CD4-positive, alpha-beta T cell treated with Interleukin-17A for 1 hour (primary cell): ENCODE measurements at regions not wholly inside any gene's neighbourhood (a gene's known extent, or its start where the extent isn't known, plus 50 kb on each side); places are given as distances from the start of the nearest gene placed in this dataset.
"Not testable (repeated sequence)": the region's sequence is repeated elsewhere in the genome, so short reads cannot be mapped to it uniquely, and the experiment has no call there.

Experiments
- DNase-seq: peaks from one replicate; pipeline ENCODE4 v3.0.0-alpha.2; 2020

DNA sequence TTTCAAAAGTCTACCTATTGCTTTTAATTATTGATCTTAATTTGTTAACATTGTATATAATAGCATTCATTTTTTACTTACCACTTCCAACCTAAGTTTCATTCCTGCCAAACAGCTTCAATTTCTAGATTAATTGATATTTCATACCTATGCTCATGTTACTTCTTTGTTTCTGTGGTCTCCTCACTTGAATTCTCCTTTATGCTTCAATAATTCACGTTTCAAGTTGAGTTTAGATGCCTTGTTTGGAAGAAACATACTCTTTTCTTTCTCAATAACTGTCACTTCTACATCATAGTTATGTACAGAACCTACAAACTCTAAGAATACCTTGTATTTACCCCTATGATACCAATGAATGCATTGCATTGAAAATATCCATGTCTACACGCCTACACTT, 862.2 kb upstream of the LRATD1 start:
- DNase-seq, result no peak

DNA sequence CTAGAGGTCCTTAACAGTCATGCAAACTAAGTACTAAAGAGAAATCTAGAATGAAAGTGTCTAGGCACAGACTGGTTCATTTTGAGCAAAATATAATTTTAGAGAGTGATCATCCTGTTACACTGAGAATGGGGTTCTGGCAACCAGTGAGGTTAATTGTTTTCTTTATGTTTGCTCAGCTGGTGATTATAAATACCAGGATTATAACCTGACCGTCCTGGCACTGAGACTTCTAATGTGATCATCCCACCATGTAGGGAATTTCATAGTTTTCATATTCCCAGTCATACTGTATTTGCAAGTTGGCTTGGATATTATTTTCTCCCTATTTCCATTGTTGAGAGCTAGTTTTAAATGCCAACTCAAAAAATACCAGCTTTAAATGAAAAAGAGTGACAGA, 852.5 kb upstream of the LRATD1 start:
- no peak for DNase-seq

DNA sequence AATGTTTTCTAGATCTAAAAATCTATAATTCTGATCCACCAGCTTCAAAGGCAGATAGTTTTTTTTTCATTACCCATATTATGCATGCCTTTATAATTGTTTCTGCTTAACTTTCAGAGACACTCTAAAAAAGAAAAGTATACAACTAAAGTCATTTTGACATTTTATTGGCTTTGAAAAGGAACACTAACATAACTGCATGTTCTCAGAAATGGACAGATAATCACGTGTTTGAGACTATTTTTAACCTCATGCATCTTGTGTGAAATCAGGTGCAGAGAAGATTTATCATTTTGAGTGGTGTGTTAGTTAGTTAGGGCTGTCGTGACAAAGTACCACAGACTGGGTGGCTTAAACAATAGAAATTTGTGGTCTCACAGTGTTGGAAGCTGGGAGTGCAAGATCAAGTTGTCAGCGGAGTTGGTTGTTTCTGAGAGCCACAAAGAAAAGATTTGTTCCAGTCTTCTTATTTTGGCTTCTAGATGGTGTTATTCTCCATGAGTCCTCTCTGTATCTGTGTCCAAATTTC, 841.4 kb upstream of the LRATD1 start:
- no peak for DNase-seq

DNA sequence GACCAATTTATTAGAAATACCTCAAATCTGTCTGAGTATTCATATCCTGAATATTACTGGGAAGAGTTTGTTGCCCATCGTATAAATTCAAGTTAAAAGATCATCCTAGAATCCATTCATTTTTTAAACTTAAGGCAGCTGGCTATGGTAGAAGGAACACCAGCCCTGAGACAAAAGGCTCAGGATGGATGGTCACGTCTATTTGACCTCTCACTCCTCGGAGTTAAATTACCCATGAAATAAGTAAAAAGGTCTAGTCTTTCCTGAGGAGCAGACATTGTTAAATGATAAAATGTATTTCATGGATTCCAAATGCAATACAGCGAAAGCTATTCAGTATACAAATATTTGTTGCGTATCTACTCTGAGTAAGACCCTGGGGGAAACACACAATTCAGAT, 826.0 kb upstream of the LRATD1 start:
- DNase-seq, result no peak

DNA sequence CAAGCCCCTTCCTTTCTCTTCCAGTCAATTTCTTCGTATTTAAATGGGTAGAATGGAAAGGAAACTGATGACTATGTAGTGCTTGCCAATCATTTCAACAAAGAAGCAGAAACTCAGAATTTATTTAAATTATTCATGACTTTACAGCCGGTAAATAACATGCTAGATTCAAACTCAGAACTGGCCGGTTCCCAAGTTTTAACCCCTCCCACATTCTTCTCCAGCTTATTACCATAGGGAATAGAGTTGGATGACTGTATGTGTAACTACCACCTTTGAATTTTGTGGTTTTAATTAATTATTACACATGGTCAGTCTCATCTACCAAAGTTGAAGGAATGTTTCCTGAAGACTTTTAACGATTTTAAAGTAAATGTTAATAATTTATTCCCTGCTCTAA, 819.3 kb upstream of the LRATD1 start:
- DNase-seq, result no peak

DNA sequence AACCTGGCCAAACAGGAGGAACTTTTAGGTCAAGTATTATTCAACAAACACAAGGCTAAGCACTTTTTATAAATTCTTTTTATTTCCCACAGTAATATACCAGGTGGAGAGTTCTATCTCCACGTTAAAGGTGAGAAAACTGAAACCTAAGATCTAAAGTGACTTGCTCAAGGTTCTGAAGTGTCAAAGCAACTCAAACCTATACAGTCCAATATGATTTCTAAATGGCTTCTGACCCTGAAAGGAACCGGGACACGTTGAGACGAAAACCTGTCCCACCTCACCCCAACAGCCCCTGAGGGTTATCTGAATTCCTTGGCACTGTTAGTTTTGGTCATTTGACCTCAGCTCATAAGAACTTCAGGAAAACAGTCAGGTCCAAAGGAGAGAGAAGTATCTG, 814.5 kb upstream of the LRATD1 start:
- DNase-seq, result no peak

DNA sequence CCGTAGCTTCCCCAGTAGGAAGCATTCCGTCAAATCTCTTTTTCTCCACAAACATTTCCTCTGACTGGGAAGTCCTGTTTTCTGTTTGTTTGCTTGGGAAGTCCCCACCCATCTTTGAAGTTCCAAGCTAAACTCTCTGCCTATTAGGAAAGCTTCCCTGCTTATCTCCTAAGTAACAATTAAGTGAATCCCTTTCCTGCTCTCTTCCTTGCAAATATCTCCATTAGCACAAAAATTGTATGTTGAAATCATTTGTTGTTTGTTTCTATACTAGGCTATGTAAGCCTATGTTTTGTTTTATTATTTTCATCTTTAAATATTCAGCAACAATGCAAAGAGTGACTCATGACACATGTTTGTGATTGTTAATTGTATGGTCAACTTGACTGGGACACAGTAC, 812.6 kb upstream of the LRATD1 start:
- DNase-seq, result no peak

DNA sequence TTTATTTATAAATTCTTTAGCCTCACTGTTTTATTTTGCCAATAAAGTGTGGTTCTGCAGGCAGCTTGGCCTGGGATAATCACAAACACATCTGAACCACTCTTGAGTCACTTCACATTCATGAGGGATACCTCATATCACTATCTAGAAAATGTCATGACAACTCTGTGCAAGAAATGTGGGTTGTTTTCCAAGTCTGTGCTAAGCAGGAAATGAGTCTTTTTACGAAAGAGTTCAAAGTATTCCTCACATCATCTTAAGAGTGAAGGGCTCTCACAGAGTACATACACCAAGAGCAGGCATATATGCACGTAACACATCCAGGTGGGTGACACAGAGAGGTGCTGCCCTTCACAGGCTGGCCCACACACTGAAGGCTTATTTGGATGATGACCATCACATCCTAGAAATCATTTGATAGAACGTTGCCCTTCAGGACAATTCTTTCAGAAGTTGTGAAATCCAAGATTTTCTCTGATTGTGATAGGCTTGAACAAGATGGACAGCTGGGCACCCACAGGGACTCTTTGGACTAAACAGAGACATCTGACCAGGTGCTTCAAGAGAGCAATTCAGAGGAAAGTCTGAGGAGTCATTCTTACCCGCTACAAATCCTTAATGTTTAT, 811.1 kb upstream of the LRATD1 start:
- DNase-seq, result no peak

DNA sequence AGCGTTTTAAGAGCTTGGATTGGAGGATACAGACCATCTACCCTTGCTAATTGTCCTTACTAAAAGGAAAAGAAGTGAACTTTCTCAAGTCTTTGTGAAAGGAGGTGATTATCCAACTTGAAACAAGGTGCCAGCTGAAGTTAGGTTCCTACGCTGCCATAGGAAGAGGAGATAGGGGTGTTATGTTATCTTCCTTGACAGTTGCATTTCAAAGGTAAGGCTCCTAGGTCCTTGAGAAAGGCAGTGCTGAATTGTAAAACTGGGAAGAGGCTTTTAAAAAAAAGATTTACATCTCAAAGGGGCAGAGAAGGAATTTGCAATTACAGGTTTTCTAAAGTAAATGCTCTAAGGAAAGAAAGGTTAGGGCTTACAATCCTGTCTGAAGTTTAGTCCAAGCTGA, 810.2 kb upstream of the LRATD1 start:
- no peak for DNase-seq

DNA sequence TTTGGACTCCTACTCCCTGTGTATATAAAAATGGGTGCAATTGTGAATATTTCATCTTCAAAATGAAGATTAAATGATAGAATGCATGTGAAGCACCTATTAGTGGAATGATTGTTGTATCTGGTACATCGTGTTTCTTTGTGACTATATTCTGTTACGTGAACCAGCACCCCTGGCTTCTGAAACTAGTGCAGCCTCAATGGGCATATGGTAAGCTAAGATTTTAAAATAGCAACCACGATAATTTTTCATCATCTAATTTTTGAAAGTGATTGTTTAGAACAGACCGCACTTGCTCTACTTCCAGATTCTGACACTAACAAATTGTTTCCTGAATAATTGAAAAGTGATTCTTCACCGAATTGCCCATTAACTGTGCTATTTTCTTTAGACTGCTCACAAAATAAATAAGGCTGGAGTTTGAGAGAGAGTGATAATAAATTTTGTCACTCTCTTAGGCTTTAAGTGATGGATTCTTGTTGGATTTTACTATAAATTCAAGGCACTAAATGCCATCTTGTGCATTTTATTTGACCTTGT, 806.1 kb upstream of the LRATD1 start:
- DNase-seq, result no peak

DNA sequence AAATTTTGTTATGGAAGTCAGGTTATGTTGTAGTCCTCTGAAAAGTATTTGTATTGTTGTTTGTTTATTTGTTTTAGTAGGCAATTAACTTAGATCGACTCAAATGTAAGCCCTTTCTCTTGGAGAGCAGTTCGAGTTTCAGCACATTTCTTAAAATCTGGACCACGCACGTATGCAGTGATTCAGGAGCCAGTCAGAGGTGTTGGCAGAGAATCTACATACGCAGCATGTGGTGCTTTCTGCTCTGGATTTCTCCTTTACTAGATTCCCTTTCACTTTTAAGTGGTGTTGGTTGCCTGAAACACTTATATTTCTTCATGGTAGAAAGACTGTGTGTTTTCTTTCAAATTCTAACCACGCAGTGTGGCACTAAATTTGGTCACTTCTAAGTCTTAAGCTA, 773.9 kb upstream of the LRATD1 start:
- no peak for DNase-seq

DNA sequence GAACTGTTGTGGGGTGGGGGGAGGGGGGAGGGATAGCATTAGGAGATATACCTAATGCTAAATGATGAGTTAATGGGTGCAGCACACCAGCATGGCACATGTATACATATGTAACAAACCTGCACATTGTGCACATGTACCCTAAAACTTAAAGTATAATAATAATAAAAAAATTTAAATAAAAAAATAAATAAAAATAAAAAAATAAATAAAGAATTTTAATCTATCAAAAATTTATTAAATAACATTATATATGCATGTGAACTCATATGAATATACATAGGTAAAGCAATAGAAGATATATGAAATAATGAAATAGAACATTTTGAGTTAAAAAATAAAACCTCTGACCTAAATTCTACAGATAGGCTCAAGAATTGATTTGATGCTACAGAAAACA, 764.2 kb upstream of the LRATD1 start:
- DNase-seq, result not testable (repeated sequence)

DNA sequence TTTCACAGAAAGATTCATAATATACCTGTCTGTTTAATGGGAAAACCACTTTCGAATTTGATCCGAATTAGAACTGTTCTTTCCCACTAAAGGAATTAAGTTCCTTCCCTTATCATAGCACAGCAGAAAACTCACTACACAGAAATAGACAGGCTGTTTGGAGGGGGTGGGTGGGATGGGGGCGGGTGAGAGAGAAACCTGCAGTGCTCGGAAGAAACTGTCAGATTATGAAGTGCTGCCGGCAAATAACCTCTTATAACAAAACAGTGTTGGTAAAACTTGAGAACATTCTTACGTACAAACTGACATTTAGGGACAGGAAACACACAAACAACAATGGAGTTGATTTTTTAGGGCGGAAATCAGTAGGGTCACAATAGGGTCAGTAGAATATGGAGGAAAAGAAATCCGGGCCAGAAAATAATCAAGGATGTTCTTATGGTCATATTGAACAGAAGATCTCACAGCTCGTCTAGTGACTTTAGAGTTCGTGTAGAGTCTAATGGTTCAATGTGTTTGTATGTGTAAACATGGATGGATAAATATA, 756.0 kb upstream of the LRATD1 start:
- no peak for DNase-seq

DNA sequence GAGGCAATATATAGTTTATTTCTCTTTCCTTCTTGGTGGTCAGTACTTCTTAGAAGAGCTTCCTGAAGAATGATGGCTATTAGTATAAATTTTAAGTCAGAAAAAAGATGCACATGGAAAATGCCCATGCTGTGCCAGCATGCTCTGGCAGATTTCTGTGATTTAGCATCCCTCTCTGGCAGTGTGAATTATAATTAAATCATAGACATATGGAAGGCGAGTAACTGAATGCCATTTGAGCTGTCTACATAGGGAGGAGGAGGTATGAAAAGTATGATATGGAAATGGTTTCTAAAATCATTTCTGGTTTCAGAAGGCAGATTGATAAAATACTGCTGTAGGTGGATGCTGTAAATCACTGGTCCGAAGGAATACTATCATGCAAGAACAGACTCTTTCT, 754.9 kb upstream of the LRATD1 start:
- no peak for DNase-seq

DNA sequence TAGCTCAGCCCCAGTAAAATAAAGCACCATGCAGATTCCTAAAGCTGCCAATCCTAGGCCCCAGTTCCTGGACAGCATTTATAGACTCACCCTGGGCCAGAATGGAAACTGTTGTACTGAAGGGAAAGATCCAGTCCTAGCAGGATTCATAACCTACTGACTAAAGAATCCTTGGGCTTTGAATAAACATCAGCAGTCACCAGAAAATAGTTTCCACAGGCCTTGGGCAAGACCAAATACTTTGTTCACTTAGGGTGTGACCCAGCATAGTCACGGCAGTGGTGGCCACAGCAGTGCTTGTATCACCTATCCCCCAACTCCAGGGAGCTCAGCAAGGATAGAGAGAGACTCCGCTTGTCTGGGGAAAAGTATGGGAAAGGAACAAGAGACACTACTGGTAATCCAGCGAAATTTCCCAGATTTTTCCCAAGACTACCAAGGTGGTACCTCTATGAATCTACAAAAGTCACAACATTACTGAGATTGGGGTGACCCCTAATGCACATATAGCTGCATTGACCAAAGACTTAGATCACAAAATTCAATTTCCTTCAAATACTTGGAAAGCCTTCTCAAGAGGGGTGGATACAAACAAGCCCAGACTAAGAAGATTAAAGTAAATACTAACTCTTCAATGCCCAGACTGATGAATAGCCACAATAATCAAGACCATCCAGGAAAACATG, 748.1 kb upstream of the LRATD1 start:
- DNase-seq, result no peak

DNA sequence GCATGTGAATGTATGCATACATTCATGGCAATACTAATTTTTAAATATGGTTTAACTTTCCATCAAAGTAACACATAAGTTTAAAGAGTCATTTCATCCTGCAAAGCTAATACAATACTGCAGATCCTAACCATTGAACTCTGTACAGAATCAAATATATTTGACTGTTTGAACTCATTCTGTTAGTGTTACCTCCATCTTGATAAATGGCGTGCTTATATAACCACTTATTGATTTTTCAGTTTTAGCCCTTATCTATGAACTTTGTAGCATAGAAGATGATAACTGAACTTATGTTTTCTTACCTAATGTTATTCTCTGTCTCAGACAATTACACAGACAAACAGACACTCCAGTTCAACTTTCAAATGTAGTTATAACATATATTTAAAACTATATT, 731.0 kb upstream of the LRATD1 start:
- no peak for DNase-seq

DNA sequence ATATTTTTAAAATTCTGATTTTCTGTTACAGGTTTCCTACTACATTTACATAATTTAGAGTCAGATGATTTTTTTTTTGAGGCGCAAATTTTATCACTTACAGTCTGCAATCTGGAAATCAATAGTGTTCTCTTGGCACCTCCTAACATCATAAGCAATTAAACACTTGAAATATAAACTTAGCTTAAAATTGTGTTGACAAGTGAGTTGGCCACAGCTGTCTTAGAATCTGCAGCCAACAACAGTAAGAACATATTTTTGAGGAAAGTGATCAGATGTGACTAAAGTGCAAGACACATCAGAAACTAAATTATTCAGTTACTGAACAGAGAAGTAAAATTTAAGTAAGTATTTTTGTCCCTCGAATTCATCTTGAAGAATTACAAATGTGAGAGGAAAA, 726.7 kb upstream of the LRATD1 start:
- DNase-seq, result no peak

DNA sequence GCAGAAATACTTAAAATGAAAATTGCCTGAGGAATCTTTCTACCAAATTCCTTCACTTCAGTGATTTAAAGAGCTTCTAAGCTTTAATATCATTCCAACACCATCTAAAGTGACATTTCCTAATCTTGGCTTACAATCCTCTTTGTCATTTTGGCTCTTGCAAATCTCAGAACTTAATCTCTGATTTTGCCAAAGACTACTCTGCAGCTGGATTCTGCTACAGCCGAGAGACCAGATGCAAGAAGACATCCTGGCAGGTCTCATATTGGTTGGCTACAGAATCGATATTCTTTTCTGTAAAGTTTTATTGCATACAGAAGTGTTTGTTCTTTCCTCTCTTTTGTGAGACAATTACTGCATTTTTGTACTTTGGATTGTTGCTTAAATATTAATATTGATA, 716.5 kb upstream of the LRATD1 start:
- DNase-seq, result no peak

DNA sequence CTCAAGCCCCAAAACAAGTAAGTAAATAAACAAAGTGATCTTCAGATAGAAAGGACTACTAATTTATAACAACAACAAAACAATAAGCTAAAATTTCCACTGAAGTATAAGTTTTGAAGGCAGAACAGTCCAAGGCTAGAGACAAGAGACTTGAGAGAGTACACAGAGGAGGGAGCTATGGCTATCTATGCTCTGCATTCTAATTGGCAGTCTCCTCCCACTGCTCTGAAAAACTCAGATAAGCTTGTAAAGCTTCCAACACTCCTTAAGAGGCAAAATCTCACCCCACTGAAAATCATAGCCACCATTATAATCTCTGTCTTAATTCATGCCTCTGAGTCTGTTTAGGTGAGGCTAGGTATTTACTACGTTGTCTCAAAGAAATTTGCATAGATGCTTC, 714.6 kb upstream of the LRATD1 start:
- DNase-seq, result no peak

DNA sequence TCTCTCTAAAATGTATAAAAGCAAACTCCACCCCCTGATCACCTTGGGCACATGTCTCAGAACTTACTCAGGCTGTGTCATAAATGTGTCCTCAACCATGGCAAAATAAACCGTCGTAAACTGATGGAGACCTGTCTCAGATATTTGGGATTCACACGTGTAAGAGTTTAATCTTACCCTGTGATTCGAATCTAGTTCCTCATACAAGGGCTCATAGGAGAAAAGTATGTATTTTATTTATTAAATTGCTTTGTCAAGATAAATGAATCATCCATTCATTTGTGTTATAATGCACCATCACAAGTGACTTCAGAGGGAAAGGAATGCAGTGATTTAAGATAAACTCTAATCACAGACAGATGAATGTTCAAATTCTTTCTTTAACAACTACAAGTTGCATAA, 712.5 kb upstream of the LRATD1 start:
- no peak for DNase-seq

DNA sequence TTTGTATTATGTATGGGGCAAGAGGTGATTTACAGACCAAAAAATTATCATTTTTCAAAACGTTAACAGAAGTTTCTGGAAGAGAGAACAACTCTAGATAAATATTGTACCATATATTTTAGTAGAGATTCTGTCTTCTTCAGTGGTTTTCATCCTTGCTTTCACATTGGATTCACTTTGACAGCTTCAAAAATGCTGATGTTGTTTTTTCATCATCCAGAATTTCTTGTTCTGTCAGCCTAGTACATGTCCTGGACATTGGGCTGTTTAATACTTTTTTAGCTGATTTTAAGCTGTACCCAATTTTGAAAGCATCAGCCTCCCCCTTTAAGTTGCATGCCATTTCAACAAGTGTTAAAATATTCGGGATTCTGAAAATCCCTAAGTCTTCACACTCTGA, 711.3 kb upstream of the LRATD1 start:
- DNase-seq, result no peak

DNA sequence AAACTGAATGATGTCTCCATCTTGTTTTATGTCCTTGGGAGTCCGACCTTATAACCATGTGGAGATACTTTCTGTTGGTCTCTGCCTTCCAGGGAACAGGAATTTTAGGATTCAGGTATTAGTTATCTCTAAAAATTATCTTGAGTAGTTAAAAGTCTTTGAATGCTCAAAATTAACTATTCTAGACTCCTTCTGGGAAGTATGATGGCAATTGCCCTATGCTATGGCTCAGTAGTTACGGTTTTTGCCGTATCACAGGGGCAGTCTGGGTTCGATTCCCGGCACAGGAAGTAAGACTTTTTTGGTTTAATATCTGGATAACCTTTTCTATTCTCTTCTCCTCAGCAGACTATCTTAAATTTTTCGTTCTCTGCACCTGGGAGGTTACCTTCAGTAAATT, 708.7 kb upstream of the LRATD1 start:
- no peak for DNase-seq

DNA sequence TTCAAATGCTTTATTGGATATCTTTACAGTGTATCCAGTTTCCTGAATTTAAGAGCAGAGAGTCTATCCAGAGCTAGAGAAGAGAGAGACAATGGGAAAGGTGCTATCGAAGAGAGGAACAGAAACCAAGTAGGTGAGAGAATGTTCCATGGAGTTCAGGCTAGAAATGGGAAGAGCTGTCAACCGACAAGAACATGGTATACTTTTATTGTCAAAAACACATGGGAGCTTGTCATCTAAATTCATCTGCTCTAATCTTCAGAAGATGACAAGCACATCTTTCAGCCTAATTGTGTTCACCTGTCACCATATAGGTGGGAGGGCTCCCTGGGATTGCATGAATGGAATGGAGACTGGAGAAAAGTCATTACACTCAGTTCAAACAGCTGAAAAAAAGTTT, 690.4 kb upstream of the LRATD1 start:
- no peak for DNase-seq

DNA sequence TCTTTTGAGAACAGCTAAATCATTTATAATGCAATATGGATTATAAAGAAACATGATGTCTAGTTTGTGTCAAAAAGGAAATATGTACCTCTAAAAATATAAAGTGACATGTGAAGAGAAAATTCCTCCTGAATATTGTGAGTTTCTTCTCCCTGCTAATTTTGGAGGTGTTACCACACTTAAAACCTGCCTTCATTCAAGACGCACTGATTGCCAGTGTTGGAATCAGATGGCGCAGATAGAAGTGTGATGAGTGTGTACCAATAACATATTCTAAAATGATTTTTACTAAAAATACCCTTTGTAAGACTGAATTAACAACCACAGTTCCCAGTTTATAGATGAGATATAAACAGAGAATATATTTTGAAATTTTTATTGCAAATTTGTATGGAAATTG, 681.8 kb upstream of the LRATD1 start:
- no peak for DNase-seq
